ENCODE measurements at regions not wholly inside any gene's neighbourhood (a gene's known extent, or its start where the extent isn't known, plus 50 kb on each side); places are given as distances from the start of the nearest gene placed in this dataset.

DNA sequence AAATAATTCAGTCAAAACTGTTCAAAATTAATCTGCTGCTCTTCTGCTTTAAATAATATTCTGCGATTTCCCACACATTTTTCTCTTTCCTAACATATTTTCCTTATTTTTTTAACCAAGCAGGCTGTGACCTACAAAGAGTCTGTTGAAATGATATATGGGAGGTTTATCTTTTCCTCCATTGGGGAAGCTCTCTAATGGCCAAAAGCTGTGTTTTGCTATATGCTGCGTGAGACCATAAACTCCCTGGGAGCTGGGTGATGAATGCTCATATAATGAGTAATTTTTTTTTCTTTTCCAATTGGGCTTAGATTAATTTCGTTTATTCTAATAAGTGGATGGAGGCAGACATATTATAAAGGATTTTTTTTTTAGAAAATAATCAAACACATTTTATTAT lies 72.2 kb upstream of the MAP2 start:
- DNase-seq (ENCODE audit: low spot score) (no peak), ATAC-seq (no peak)
- no peaks in the 10 kb centered on the region for H3K9me2 ChIP-seq (ENCODE audit: insufficient read depth)
- Mint-ChIP-seq H3K4me3 (no peak overlapping the region), H3K27me3 (ENCODE audit: insufficient read depth, low read depth, poor library complexity) (peaks cover 2% of the 10 kb centered on the region), H3K4me1 (peaks cover 17% of the 10 kb centered on the region), H3K9me3 (peaks cover 15% of the 10 kb centered on the region), H3K27ac (no peak overlapping the region), H3K36me3 (ENCODE audit: low read depth) (peaks cover 5% of the 10 kb centered on the region)
- no peaks in the 10 kb centered on the region for H3F3A ChIP-seq (replicated peaks; ENCODE audit: low read depth)
- H3K79me2 ChIP-seq (replicated peaks; ENCODE audit: insufficient read depth) = no peaks in the 10 kb centered on the region
- peaks cover 24% of the 10 kb centered on the region for H3K4me1 ChIP-seq (ENCODE audit: insufficient read depth)
- H3K4me3 ChIP-seq = no peak overlapping the region
- H3K4me2 ChIP-seq = no peak overlapping the region
- no peaks in the 10 kb centered on the region for H3K36me3 ChIP-seq (ENCODE audit: insufficient read depth)
- no peaks in the 10 kb centered on the region for H3K27me3 ChIP-seq (ENCODE audit: insufficient read depth)
- H3K27ac ChIP-seq (ENCODE audit: low read depth) = no peak overlapping the region
- H4K20me1 ChIP-seq (replicated peaks; ENCODE audit: insufficient read depth) = no peaks in the 10 kb centered on the region
- TF ChIP-seq CREB1 (CRISPR knock-in tag; IDR thresholded peaks at IDR 0.05; ENCODE audit: low read depth) = no peak
- TF ChIP-seq, protein P1, sequence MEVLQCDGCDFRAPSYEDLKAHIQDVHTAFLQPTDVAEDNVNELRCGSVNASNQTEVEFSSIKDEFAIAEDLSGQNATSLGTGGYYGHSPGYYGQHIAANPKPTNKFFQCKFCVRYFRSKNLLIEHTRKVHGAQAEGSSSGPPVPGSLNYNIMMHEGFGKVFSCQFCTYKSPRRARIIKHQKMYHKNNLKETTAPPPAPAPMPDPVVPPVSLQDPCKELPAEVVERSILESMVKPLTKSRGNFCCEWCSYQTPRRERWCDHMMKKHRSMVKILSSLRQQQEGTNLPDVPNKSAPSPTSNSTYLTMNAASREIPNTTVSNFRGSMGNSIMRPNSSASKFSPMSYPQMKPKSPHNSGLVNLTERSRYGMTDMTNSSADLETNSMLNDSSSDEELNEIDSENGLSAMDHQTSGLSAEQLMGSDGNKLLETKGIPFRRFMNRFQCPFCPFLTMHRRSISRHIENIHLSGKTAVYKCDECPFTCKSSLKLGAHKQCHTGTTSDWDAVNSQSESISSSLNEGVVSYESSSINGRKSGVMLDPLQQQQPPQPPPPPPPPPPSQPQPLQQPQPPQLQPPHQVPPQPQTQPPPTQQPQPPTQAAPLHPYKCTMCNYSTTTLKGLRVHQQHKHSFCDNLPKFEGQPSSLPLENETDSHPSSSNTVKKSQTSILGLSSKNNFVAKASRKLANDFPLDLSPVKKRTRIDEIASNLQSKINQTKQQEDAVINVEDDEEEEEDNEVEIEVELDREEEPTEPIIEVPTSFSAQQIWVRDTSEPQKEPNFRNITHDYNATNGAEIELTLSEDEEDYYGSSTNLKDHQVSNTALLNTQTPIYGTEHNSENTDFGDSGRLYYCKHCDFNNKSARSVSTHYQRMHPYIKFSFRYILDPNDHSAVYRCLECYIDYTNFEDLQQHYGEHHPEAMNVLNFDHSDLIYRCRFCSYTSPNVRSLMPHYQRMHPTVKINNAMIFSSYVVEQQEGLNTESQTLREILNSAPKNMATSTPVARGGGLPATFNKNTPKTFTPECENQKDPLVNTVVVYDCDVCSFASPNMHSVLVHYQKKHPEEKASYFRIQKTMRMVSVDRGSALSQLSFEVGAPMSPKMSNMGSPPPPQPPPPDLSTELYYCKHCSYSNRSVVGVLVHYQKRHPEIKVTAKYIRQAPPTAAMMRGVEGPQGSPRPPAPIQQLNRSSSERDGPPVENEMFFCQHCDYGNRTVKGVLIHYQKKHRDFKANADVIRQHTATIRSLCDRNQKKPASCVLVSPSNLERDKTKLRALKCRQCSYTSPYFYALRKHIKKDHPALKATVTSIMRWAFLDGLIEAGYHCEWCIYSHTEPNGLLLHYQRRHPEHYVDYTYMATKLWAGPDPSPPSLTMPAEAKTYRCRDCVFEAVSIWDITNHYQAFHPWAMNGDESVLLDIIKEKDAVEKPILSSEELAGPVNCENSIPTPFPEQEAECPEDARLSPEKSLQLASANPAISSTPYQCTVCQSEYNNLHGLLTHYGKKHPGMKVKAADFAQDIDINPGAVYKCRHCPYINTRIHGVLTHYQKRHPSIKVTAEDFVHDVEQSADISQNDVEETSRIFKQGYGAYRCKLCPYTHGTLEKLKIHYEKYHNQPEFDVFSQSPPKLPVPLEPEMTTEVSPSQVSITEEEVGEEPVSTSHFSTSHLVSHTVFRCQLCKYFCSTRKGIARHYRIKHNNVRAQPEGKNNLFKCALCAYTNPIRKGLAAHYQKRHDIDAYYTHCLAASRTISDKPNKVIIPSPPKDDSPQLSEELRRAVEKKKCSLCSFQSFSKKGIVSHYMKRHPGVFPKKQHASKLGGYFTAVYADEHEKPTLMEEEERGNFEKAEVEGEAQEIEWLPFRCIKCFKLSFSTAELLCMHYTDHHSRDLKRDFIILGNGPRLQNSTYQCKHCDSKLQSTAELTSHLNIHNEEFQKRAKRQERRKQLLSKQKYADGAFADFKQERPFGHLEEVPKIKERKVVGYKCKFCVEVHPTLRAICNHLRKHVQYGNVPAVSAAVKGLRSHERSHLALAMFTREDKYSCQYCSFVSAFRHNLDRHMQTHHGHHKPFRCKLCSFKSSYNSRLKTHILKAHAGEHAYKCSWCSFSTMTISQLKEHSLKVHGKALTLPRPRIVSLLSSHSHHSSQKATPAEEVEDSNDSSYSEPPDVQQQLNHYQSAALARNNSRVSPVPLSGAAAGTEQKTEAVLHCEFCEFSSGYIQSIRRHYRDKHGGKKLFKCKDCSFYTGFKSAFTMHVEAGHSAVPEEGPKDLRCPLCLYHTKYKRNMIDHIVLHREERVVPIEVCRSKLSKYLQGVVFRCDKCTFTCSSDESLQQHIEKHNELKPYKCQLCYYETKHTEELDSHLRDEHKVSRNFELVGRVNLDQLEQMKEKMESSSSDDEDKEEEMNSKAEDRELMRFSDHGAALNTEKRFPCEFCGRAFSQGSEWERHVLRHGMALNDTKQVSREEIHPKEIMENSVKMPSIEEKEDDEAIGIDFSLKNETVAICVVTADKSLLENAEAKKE (CRISPR knock-in tag; IDR thresholded peaks at IDR 0.05) = no peak
- no peak overlapping the region for H2AFZ ChIP-seq

DNA sequence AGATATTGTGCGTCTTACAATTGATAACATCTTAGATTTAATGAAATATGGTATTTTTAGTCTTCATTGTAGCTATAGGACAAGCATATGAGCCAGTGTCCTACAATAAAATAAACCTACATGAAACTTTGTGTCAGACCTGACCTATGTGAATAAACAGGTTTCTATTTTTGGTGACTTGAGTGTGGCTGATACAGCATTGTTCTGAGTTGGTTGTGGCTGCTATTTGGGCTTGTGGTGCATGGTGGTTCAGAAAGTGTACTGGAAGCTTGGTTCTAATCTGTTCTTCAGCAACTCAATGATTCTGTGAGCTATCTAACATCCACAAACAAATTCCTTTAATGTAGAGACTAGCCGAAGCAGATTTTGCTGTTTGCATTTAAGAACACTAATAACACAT lies 64.9 kb upstream of the MAP2 start:
- Mint-ChIP-seq H3K4me3 (no peak overlapping the region), H3K4me1 (peaks cover 32% of the 10 kb centered on the region), H3K9me3 (peaks cover 15% of the 10 kb centered on the region), H3K27ac (no peak overlapping the region), H3K36me3 (ENCODE audit: low read depth) (peaks cover 5% of the 10 kb centered on the region), H3K27me3 (ENCODE audit: insufficient read depth, low read depth, poor library complexity) (peaks cover 2% of the 10 kb centered on the region)
- ATAC-seq = no peak
- Histone ChIP-seq H3K79me2 (replicated peaks; ENCODE audit: insufficient read depth) (no peaks in the 10 kb centered on the region), H4K20me1 (replicated peaks; ENCODE audit: insufficient read depth) (no peaks in the 10 kb centered on the region), H3K4me3 (no peak overlapping the region), H3K4me1 (ENCODE audit: insufficient read depth) (peaks cover 23% of the 10 kb centered on the region), H3K4me2 (no peak overlapping the region), H3F3A (replicated peaks; ENCODE audit: low read depth) (no peaks in the 10 kb centered on the region), H2AFZ (no peak overlapping the region), H3K36me3 (ENCODE audit: insufficient read depth) (no peaks in the 10 kb centered on the region), H3K27ac (ENCODE audit: low read depth) (no peak overlapping the region), H3K9me2 (ENCODE audit: insufficient read depth) (no peaks in the 10 kb centered on the region), H3K27me3 (ENCODE audit: insufficient read depth) (no peaks in the 10 kb centered on the region)
- no peak for DNase-seq (ENCODE audit: low spot score)
- TF ChIP-seq, protein P2, sequence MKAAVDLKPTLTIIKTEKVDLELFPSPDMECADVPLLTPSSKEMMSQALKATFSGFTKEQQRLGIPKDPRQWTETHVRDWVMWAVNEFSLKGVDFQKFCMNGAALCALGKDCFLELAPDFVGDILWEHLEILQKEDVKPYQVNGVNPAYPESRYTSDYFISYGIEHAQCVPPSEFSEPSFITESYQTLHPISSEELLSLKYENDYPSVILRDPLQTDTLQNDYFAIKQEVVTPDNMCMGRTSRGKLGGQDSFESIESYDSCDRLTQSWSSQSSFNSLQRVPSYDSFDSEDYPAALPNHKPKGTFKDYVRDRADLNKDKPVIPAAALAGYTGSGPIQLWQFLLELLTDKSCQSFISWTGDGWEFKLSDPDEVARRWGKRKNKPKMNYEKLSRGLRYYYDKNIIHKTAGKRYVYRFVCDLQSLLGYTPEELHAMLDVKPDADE (IDR thresholded peaks at IDR 0.05) = no peak
- TF ChIP-seq, protein P1 (CRISPR knock-in tag; IDR thresholded peaks at IDR 0.05) = no peak
